HFFc6 (cell line): ENCODE measurements at regions not wholly inside any gene's neighbourhood (a gene's known extent, or its start where the extent isn't known, plus 50 kb on each side); places are given as distances from the start of the nearest gene placed in this dataset.

Experiments
- DNase-seq: peaks from one replicate; pipeline ENCODE4 v3.0.0-alpha.2; 2018
- H3K27ac Mint-ChIP-seq: 2 replicates; pipeline ENCODE4 v1.8.0; 2020; ENCODE audit warnings: mild to moderate bottlenecking, mixed read lengths
- H3K27me3 Mint-ChIP-seq: 2 replicates; pipeline ENCODE4 v1.8.0; 2021; ENCODE audit warnings: mild to moderate bottlenecking, moderate library complexity, mixed read lengths; ENCODE audit not compliant: insufficient read depth
- H3K36me3 Mint-ChIP-seq: 2 replicates; pipeline ENCODE4 v1.8.0; 2021; ENCODE audit warnings: low read depth, mixed read lengths
- H3K4me1 Mint-ChIP-seq: 2 replicates; pipeline ENCODE4 v1.8.0; 2020; ENCODE audit warnings: low read depth, mixed read lengths
- H3K4me3 Mint-ChIP-seq: 2 replicates; pipeline ENCODE4 v1.8.0; 2020; ENCODE audit warnings: mild to moderate bottlenecking, moderate library complexity, mixed read lengths
- H3K9me3 Mint-ChIP-seq: 2 replicates; pipeline ENCODE4 v1.8.0; 2020; ENCODE audit warnings: mild to moderate bottlenecking, mixed read lengths
- CTCF ChIP-seq: fragments of 200-600 bp; sonication (generic); IDR thresholded peaks from 2 replicates; pipeline ENCODE4 v1.5.0; 2021; ENCODE audit warnings: antibody characterized with exemption, mild to moderate bottlenecking

GRCh38 chr2:38466876-38467767 lies 90.0 kb upstream of the ATL2 start:
- H3K4me1 Mint-ChIP-seq = peaks cover 7% of the 10 kb centered on the region
- H3K27me3 Mint-ChIP-seq = peaks cover 34% of the 10 kb centered on the region
- no peak for DNase-seq
- no peak for TF ChIP-seq CTCF
- H3K9me3 Mint-ChIP-seq = no peaks in the 10 kb centered on the region
- no peak overlapping the region for H3K27ac Mint-ChIP-seq
- H3K36me3 Mint-ChIP-seq = no peaks in the 10 kb centered on the region
- no peak overlapping the region for H3K4me3 Mint-ChIP-seq

DNA sequence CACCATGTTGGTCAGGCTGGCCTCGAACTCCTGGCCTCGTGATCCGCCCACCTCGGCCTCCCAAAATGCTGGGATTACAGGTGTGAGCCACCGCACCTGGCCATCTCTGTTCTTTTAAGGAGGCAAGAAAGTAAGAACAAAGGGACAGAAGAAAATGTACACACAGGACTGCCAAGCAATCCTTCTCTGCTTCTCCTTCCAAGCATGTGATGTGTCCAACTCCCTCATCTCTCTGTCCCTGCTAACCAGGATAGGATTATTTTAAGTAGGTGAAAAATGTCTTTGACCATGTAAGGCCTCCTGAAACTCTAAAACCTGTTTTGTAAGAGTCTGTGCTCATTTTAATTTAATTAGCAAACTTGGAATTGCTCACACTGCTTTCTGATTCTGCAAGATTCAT lies 89.3 kb upstream of the ATL2 start:
- no peak overlapping the region for H3K27ac Mint-ChIP-seq

DNA sequence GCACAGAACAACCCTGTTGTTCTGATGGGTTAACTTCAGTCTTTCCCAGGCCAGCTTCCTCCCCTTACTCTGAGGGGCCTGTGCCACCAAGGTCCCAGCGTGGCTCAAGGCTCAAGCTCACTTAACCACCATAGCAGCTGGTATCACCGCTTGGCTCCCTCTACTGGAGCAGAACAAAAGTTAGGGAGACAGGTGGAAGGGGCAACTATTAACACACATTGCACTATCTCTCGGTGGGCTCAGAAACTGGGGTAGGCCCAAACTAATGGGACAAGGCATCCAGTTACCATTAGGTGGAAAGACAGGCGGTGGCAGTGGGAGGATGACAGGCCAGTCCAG lies 88.7 kb upstream of the ATL2 start:
- H3K9me3 Mint-ChIP-seq = no peaks in the 10 kb centered on the region
- peaks cover 28% of the 10 kb centered on the region for H3K27me3 Mint-ChIP-seq
- no peaks in the 10 kb centered on the region for H3K36me3 Mint-ChIP-seq
- H3K4me3 Mint-ChIP-seq = no peak overlapping the region
- DNase-seq = peak; percentile 3
- no peak overlapping the region for H3K27ac Mint-ChIP-seq
- H3K4me1 Mint-ChIP-seq = peaks cover 7% of the 10 kb centered on the region
- TF ChIP-seq CTCF = peak; percentile 67; the same call in 1 of the 2 replicates

More for the DNA sequence above, 89.3 kb upstream of the ATL2 start:
- Mint-ChIP-seq H3K27me3 (peaks cover 30% of the 10 kb centered on the region), H3K9me3 (no peaks in the 10 kb centered on the region), H3K4me1 (peaks cover 7% of the 10 kb centered on the region), H3K4me3 (no peak overlapping the region), H3K36me3 (no peaks in the 10 kb centered on the region)
- no peak for DNase-seq
- TF ChIP-seq CTCF = no peak

- no peak for DNase-seq
- H3K27me3 Mint-ChIP-seq = peaks cover 30% of the 10 kb centered on the region
- peaks cover 7% of the 10 kb centered on the region for H3K4me1 Mint-ChIP-seq
- TF ChIP-seq CTCF = no peak
- H3K4me3 Mint-ChIP-seq = no peak overlapping the region
- H3K27ac Mint-ChIP-seq = no peak overlapping the region
- H3K9me3 Mint-ChIP-seq = no peaks in the 10 kb centered on the region
- H3K36me3 Mint-ChIP-seq = no peaks in the 10 kb centered on the region
These were observed 88.1 kb upstream of the ATL2 start for GRCh38 chr2:38464971-38465788.

- no peak for TF ChIP-seq CTCF
- Mint-ChIP-seq H3K4me3 (no peak overlapping the region), H3K4me1 (peaks cover 7% of the 10 kb centered on the region), H3K27ac (no peak overlapping the region), H3K27me3 (peaks cover 26% of the 10 kb centered on the region), H3K9me3 (no peaks in the 10 kb centered on the region), H3K36me3 (no peaks in the 10 kb centered on the region)
- no peak for DNase-seq
These were observed 86.7 kb upstream of the ATL2 start for GRCh38 chr2:38463752-38464151.
